ENCODE measurements at regions not wholly inside any gene's neighbourhood (a gene's known extent, or its start where the extent isn't known, plus 50 kb on each side); places are given as distances from the start of the nearest gene placed in this dataset.
"Not testable (repeated sequence)": the region's sequence is repeated elsewhere in the genome, so short reads cannot be mapped to it uniquely, and the experiment has no call there.

DNA sequence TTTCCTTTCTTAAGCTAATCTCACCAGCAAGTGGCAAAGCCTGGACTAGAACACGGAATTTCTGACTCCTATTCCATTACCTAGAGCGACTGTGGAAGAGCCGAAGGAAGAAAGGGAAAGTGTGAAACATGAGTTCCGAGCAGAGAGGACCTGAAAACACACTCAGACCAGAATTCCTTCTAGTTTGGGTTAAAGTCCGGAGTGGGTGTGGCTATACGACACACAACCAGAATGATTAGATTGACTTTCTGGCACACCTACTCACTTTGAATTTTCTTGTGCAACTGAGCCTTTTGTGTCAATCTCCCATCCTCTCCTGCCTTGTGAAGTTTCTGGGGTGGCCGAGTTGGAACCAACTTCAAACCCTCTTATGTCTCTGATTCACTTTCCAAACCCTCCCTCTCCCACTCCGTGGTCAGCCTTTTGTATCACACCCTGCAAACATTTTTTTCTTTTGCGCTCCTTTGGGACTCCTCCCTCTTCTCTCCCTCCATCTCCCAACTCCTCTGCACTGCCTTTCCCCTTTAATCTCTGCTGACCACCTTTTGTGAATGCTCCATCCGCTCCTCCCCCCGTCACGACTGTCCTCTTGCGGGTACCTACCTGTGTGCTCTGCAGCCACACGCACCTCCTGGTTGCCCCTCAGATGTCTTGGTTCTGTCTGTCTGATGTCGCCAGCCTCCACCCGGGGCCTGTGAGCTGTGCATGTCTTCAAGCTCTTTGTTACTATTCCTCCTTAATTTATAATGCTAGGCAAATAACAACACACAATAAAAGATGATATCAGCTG lies 86.3 kb upstream of the BLID start:
- no peak for DNase-seq
- in situ Hi-C loops (cut with MboI; ENCODE audit: low pct_unique_long_range_greater_than_20kb, low sequenced_read_pairs), result loop anchor here (25.0 kb wide), 1 partner anchor 540 kb away; no protein-coding TSS in a partner anchor

- no peak for DNase-seq
- in situ Hi-C loops (cut with MboI; ENCODE audit: low pct_unique_long_range_greater_than_20kb, low sequenced_read_pairs), result loop anchor here (25.0 kb wide), 1 partner anchor 539 kb away; no protein-coding TSS in a partner anchor
Observed at GRCh38 chr11:122201106-122201505, 85.1 kb upstream of the BLID start.

DNA sequence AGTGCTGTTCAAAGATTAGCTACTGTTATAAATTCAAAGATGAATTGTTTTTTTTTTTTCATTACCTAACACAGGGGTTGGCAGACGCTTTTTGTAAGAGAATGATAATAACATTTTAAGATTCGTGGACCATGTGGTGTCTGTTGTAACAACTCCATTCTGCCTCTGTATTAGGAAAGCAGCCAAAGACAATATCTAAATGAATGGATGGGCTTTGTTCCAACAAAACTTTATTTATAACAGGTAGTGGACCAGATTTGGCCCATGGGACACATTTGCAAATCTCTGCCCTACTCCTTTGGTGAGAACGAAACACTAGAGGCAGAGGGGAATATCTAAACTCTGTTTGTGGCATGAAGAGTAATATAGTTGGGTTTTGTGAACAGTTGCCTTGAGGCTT lies 83.6 kb upstream of the BLID start:
- no peak for DNase-seq
- in situ Hi-C loops (cut with MboI; ENCODE audit: low pct_unique_long_range_greater_than_20kb, low sequenced_read_pairs), result loop anchor here (25.0 kb wide), 1 partner anchor 537 kb away; no protein-coding TSS in a partner anchor

- DNase-seq, result no peak
Observed at GRCh38 chr11:122198291-122198983, 82.4 kb upstream of the BLID start.

DNA sequence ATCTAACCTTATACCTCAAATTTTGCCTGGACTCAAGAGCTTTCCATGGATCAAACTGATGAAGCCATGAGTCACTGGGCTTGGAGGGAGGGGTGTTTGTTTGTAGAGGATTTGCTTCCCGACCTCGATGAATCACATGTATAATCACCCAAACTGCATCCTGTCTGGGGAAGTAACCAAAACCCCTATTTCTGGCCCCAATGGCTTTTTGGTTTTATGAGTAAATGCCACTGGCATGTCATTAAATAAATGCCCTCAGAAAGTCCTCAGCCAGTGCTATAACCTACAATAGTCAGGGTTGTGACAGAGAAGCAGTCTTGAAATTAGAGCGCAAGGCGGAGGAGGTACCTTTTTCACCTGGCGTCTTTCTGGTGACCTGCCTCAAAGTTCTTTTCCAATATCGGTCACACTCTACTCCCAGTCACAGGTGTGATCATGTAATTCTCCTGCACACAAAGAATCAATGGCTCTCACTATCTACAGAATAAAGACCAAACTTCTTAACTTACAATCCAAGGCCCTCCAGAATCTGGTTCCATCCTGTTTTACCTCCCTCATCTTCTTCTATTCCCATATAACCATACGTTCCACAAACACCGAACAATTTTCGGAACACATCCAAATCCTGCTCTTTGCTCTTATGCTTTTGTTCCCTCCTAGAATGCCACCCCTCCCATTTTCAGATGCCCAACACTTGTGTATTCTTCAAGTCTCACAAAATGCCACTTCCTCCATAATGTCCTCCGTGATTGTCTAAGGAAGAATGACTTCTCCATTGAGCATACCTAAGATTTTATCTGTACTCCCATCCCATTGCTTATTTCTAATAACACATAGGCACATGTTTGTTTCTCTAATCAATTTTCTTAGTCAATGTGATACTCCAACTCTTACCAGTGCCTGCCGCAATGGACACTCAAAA lies 81.3 kb upstream of the BLID start:
- no peak for DNase-seq
- in situ Hi-C loops (cut with MboI; ENCODE audit: low pct_unique_long_range_greater_than_20kb, low sequenced_read_pairs), result no loop called here

More at GRCh38 chr11:122198291-122198983, 82.4 kb upstream of the BLID start:
- in situ Hi-C loops (cut with MboI; ENCODE audit: low pct_unique_long_range_greater_than_20kb, low sequenced_read_pairs), result no loop called here

GRCh38 chr11:122195790-122196189 lies 79.8 kb upstream of the BLID start:
- no peak for DNase-seq
- in situ Hi-C loops (cut with MboI; ENCODE audit: low pct_unique_long_range_greater_than_20kb, low sequenced_read_pairs), result no loop called here

- in situ Hi-C loops (cut with MboI; ENCODE audit: low pct_unique_long_range_greater_than_20kb, low sequenced_read_pairs), result not testable (repeated sequence)
Observed at GRCh38 chr11:122193881-122194480, 78.0 kb upstream of the BLID start.

DNA sequence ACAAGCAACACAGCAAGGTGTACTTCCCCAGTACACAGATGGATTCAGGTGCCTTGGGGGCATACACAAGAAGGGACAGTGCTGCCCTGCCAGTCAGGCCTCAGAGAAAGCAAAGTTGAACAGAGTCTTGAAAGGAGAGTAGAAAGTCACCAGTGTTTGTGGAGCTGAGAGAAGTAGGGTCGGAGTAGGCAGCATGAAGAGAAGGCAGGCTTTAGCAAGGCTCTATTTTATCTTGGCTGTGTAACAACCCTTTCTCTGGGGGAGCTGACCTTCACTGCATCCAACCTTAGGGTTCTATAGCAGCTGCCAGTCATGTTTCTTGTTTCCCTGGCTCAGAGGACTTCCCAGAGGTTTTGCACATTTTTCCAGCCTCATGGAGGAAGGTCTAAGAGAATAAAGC lies 77.4 kb upstream of the BLID start:
- DNase-seq, result no peak
- in situ Hi-C loops (cut with MboI; ENCODE audit: low pct_unique_long_range_greater_than_20kb, low sequenced_read_pairs), result no loop called here

More at GRCh38 chr11:122193881-122194480, 78.0 kb upstream of the BLID start:
- DNase-seq, result not testable (repeated sequence)

DNA sequence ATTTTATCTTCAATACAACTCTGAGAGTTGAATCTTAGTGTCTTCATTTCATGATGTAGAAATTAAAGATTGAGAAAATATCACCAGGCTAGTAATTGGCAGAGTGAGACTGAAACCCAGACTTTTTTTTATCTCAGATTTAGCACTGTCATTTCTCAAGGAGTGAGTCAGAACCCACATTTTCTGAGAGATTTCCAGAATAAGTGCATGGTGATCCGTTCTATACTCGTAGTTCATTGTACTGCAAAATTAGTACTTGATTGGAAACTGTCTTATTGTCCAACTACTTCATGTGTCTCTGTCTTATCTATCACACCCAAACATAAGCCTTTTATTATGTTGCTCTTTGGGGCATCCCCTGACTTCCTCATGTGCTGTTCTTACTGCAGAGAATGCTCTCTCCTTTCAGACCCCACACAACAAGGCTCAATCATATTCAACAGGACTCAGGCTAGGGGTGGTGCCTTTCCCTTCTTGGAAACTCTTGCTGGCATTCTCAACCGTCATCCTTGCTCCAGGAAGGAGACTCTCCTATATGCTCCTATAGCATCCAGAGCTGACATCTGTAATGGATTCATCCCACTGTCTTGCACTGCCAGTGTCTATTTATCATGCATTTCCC lies 76.7 kb upstream of the BLID start:
- DNase-seq, result no peak

GRCh38 chr11:122190768-122191167 lies 74.8 kb upstream of the BLID start:
- no peak for DNase-seq
- in situ Hi-C loops (cut with MboI; ENCODE audit: low pct_unique_long_range_greater_than_20kb, low sequenced_read_pairs), result no loop called here

More for the DNA sequence above, 76.7 kb upstream of the BLID start:
- in situ Hi-C loops (cut with MboI; ENCODE audit: low pct_unique_long_range_greater_than_20kb, low sequenced_read_pairs), result no loop called here

- DNase-seq, result no peak
- in situ Hi-C loops (cut with MboI; ENCODE audit: low pct_unique_long_range_greater_than_20kb, low sequenced_read_pairs), result no loop called here
Observed at GRCh38 chr11:122189229-122189628, 73.2 kb upstream of the BLID start.

DNA sequence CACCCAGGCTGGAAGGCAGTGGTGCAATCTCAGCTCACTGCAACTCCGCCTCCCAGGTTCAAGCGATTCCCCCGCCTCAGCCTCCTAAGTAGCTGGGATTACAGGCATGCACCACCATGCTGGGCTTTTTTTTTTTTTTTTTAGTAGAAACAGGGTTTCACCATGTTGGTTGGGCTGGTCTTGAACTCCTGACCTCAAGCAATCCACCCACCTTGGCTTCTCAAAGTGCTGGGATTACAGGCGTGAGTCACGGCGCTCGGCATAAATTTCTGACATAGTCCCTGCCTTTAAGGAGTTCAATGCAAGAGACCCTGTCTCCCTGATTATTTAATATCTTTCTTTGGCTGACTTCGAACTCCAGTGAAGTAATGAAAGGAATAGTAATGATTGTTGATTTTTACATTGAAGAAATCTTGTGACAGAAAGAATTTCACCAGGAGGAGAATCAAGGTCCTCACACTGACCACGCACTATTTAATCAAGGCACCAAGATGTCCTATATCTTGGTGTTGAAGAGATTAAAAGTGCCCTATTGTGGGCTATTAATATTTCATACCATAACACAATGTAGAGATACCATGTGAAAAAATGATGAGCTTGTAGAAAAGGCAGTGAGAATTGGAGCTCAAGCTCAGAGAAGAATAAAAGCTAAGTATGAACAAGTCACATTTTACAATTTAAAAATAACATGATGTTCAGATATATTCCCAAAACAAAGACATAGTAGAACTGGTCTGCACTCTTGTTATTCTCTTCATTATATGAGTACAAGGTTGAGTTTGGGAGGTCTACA lies 71.6 kb upstream of the BLID start:
- no peak for DNase-seq
- in situ Hi-C loops (cut with MboI; ENCODE audit: low pct_unique_long_range_greater_than_20kb, low sequenced_read_pairs), result no loop called here

DNA sequence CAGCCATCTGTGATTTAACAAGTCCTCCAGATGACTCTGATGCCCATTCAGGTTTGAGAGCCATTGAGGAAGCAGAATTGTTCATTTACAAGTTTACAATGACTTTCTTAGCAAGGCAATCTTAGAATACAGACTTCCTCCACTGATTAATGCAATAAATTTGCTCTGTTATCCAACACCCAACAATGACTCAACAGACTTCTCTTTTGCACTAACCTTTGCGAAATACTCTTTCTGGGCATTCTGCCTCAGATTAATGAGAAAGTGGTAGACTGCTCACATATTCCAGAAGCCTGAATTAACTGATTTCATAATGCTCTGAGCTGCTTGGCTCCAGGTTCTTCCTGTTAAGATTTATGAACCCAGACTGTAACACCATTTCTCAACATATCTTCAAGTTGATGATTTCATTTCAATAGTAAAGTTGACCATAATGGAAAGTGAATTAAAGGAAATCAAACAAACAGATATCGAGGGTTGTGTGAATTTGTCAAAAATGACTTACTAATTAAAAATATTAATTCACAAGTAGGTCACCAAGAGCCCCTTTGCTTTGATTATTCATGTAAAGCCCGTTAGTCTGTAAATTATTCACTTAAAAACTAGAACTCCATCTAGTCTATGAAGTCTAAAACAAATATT lies 70.5 kb upstream of the BLID start:
- DNase-seq, result no peak
- in situ Hi-C loops (cut with MboI; ENCODE audit: low pct_unique_long_range_greater_than_20kb, low sequenced_read_pairs), result no loop called here

DNA sequence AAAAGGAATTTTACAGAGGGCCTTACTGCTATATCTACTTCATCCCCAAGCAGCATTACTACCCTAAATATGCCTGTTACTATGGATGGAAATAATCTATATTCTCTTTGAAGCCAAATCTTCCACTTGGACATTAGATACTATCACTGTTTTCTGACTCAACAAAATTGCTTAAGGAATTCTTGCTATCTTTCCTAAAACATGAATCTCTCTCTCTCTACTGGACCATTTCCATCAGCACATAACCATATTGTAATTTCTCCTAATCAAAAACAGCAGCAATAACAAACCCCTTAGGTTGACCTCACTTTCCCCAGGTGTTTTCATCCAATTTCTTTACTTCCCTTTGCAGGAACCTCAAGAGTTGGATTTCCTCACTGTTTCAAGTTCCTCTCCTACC lies 67.9 kb upstream of the BLID start:
- no peak for DNase-seq
- in situ Hi-C loops (cut with MboI; ENCODE audit: low pct_unique_long_range_greater_than_20kb, low sequenced_read_pairs), result no loop called here

DNA sequence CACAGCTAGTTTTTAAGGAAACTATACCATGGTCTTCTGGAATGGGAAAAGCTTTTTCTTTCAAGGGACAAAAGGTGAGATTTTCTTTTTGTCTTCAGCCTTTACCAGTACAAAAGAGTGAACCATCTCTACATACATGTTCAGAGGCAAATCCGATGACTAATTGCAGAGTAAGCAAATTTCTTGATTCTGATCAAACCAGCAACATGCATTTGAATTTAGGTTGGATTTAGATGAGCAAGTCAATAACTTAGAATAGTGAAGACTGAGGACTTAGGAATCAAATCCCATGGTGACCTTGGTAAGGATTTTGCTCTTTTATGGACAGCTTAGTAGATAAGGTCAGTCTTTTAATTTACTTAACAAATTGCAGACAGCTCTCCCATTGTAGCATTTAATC lies 65.9 kb upstream of the BLID start:
- no peak for DNase-seq
- in situ Hi-C loops (cut with MboI; ENCODE audit: low pct_unique_long_range_greater_than_20kb, low sequenced_read_pairs), result no loop called here

DNA sequence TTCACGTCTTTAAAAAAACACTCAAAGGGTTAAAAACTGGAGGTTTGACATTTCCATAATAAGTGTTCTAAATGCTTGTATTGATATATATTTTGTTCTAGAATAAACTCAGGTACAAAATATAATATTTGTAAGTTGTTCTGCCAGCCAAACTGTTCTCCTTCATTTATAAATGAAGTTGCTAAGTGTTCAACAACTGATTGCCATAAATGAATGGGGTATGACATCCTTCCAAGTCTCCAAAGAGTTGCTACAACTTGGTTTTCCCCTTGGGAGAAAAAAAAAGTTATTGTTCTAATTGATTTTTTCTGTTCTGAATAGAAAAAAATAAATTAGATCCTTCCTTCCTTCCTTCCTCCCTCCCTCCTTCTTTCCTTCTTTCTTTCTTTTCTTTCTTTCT lies 65.4 kb upstream of the BLID start:
- no peak for DNase-seq
- in situ Hi-C loops (cut with MboI; ENCODE audit: low pct_unique_long_range_greater_than_20kb, low sequenced_read_pairs), result no loop called here
